HepG2 (cell line): ENCODE measurements at regions not wholly inside any gene's neighbourhood (a gene's known extent, or its start where the extent isn't known, plus 50 kb on each side); places are given as distances from the start of the nearest gene placed in this dataset.

ENCODE experiments used
- ATAC-seq: fragments of 200-7000 bp; cut with Tn5 transposase; 3 replicates; pipeline ENCODE4 v1.9.1; 2020; ENCODE audit warnings: mild to moderate bottlenecking, moderate library complexity
- BruUV-seq: library from RNA; stranded (reverse); fragments of 400-500 nt; replicated peaks from 2 replicates; lab custom pipeline; 2021; lab: Mats Ljungman, UMichigan
- CTCF ChIA-PET: fragments of 300-600 bp; formaldehyde crosslinking; extraction: SDS; loops from one replicate; lab custom pipeline; 2021; ENCODE audit warnings: low total read pairs, inconsistent platforms, low intra/inter-chr PET ratio; lab: Yijun Ruan, JAX
- POLR2A ChIA-PET: fragments of 350-600 bp; sonication (Branson Sonifier 250); formaldehyde crosslinking; loops from one replicate; lab custom pipeline; 2020; ENCODE audit warnings: antibody characterized with exemption, inconsistent platforms; lab: Yijun Ruan, JAX
- DNase-seq: peaks from one replicate; pipeline ENCODE4 v3.0.0-alpha.2; 2015; ENCODE audit warnings: low spot score
- FAIRE-seq: peaks from 3 replicates; lab custom pipeline; 2011; peaks lifted over from hg19 to GRCh38; lab: Jason Lieb, UNC
- H2AFZ ChIP-seq: one replicate; pipeline ENCODE4 v1.6.1; 2011; ENCODE audit warnings: low read length, inconsistent platforms
- H3K27ac ChIP-seq: fragments of 300-600 bp; 3 replicates; pipeline ENCODE4 v1.8.0; 2011; ENCODE audit warnings: mixed run types, mild to moderate bottlenecking, mixed read lengths, low read length, inconsistent platforms; ENCODE audit not compliant: insufficient read depth; ENCODE audit errors: extremely low read length
- H3K27me3 ChIP-seq, 2 experiments: fragments of 200-600 bp in 1 of 2; 2 replicates in 1 of 2; 3 replicates in 1 of 2; pipeline versions ENCODE4 v1.6.0 to v1.8.0; 2011; ENCODE audit warnings: low read length in 2 of 2, mild to moderate bottlenecking in 2 of 2, moderate library complexity in 2 of 2, inconsistent platforms in 1 of 2; ENCODE audit not compliant: insufficient read depth in 2 of 2, control insufficient read depth in 1 of 2
- H3K36me3 ChIP-seq, 2 experiments: fragments of 200-600 bp in 1 of 2; replicated peaks in 1 of 2; 2 replicates in 1 of 2; 3 replicates in 1 of 2; pipeline versions ENCODE4 v1.5.1 to v1.8.0; 2011; ENCODE audit warnings: low read length in 2 of 2, inconsistent platforms in 1 of 2; ENCODE audit not compliant: insufficient read depth in 2 of 2, control insufficient read depth in 1 of 2
- H3K4me1 ChIP-seq: 2 replicates; pipeline ENCODE4 v1.5.1; 2012; ENCODE audit warnings: low read length, inconsistent platforms; ENCODE audit not compliant: insufficient read depth
- H3K4me2 ChIP-seq: 2 replicates; pipeline ENCODE4 v1.6.0; 2011; ENCODE audit warnings: low read depth, low read length, inconsistent platforms
- H3K4me3 ChIP-seq, 3 experiments: fragments of 200-600 bp in 1 of 3; sonication (generic), shearing (Covaris generic) in 1 of 3; replicated peaks in 1 of 3; 2 replicates each; pipeline ENCODE4 v1.5.1; 2011 to 2016; ENCODE audit warnings: low read length in 3 of 3, inconsistent platforms in 2 of 3, low read depth in 2 of 3, mild to moderate bottlenecking in 2 of 3, control low read depth in 1 of 3, mixed read lengths in 1 of 3; ENCODE audit not compliant: insufficient read depth in 1 of 3
- H3K79me2 ChIP-seq: one replicate; pipeline ENCODE4 v1.6.1; 2011; ENCODE audit warnings: low read length, inconsistent platforms; ENCODE audit not compliant: insufficient read depth
- H3K9ac ChIP-seq: 2 replicates; pipeline ENCODE4 v1.6.0; 2011; ENCODE audit warnings: mild to moderate bottlenecking, low read depth, low read length, inconsistent platforms; ENCODE audit not compliant: insufficient read depth
- H3K9me3 ChIP-seq: 2 replicates; pipeline ENCODE4 v1.5.1; 2012; ENCODE audit warnings: mild to moderate bottlenecking, low read length
- H4K20me1 ChIP-seq: 2 replicates; pipeline ENCODE4 v1.6.0; 2011; ENCODE audit warnings: inconsistent platforms, mild to moderate bottlenecking, low read length, moderate library complexity; ENCODE audit not compliant: insufficient read depth
- CHD2 ChIP-seq: IDR thresholded peaks from 2 replicates; pipeline ENCODE4 v1.6.1; 2011; ENCODE audit warnings: low read depth, low read length, improper control_type of control experiment
- DNMT3B ChIP-seq: conservative IDR thresholded peaks from 2 replicates; pipeline ENCODE4 v1.6.1; 2016; ENCODE audit warnings: missing biosample characterization, control low read depth
- SNAPC2 ChIP-seq: sonication (generic); formaldehyde crosslinking; IDR thresholded peaks from 2 replicates; pipeline ENCODE4 v1.8.1; 2022; ENCODE audit warnings: mild to moderate bottlenecking, missing genetic modification reagents
- STAT5B ChIP-seq: sonication (generic); formaldehyde crosslinking; IDR thresholded peaks from 2 replicates; pipeline ENCODE4 v1.4.0; 2020; ENCODE audit warnings: missing genetic modification reagents
- TEAD2 ChIP-seq: sonication (generic); formaldehyde crosslinking; IDR thresholded peaks from 2 replicates; pipeline ENCODE4 v1.9.0; 2021; ENCODE audit warnings: missing genetic modification reagents
- ZC3H4 ChIP-seq: sonication (generic); formaldehyde crosslinking; IDR thresholded peaks from 2 replicates; pipeline ENCODE4 v1.4.0; 2020; ENCODE audit warnings: missing genetic modification reagents, borderline replicate concordance
- ZNF557 ChIP-seq: sonication (generic); formaldehyde crosslinking; IDR thresholded peaks from 2 replicates; pipeline ENCODE4 v1.4.0; 2020; ENCODE audit warnings: missing genetic modification reagents
- ZNF883 ChIP-seq: sonication (generic); formaldehyde crosslinking; IDR thresholded peaks from 2 replicates; pipeline ENCODE4 v1.5.1; 2020; ENCODE audit warnings: mild to moderate bottlenecking, missing genetic modification reagents; ENCODE audit errors: not compliant biosample characterization
- WGBS: methylation state at CpG from one replicate; pipeline ENCODE4 v1.1.6; 2017; ENCODE audit warnings: low lambda C conversion rate; 5-methylcytosine and 5-hydroxymethylcytosine counted together
- in situ Hi-C: cut with HindIII; loops from 2 replicates; pipeline ENCODE4 v1.10.0; 2017; ENCODE audit warnings: low pct_unique_long_range_greater_than_20kb; ENCODE audit not compliant: extremely low pct_ligation_motif_present
- intact Hi-C: fragments of 100-400 bp; cut with micrococcal nuclease; formaldehyde crosslinking; loops from one replicate; pipeline ENCODE4 v1.10.0; 2022; ENCODE audit not compliant: unreplicated experiment
- TF ChIP-seq, protein P1 (sequence below): sonication (generic); formaldehyde crosslinking; IDR thresholded peaks from 2 replicates; pipeline ENCODE4 v1.4.0; 2020; ENCODE audit warnings: missing genetic modification reagents
- TF ChIP-seq, protein P2 (sequence below): sonication (generic); IDR thresholded peaks from 2 replicates; pipeline ENCODE4 v1.6.1; 2016; ENCODE audit warnings: low read depth, borderline replicate concordance
- TF ChIP-seq, protein P3 (sequence below): fragments of 450-650 bp; IDR thresholded peaks from 2 replicates; pipeline ENCODE4 v1.6.1; 2017
- TF ChIP-seq, protein P4 (sequence below): sonication (generic); formaldehyde crosslinking; IDR thresholded peaks from 2 replicates; pipeline ENCODE4 v1.9.0; 2022; ENCODE audit warnings: low read depth, missing genetic modification reagents

DNA sequence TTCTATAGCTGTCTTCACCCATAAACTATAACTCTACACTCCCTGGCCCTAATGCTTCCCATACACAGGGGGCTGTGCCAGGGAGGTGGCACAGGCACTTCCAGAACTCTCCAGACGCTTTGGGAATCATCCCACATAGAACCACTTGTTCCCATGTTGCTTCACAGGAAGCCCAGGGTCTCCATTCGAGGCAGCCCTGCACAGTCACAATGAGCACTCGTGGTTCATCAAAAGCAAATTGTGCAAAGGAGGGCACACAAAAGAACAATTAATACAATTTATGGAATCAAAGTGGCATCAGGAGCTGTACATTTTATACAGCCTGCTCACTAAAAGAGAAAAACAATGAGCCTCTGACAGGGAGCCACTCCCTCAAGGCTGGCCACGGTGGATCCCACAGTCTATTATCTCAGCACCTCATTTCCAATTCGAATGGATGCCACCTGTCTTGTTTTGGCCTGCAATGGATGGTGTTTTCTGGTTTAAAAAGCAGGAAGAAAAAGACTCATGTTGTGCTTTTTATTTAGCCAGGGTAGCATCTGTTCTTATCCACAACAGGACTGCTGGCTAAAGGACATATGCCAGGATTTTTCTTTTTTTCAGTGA lies 354.8 kb downstream of the ENC1 start (continued):
- TF ChIP-seq ZNF557, result no peak
- TF ChIP-seq, protein P1, sequence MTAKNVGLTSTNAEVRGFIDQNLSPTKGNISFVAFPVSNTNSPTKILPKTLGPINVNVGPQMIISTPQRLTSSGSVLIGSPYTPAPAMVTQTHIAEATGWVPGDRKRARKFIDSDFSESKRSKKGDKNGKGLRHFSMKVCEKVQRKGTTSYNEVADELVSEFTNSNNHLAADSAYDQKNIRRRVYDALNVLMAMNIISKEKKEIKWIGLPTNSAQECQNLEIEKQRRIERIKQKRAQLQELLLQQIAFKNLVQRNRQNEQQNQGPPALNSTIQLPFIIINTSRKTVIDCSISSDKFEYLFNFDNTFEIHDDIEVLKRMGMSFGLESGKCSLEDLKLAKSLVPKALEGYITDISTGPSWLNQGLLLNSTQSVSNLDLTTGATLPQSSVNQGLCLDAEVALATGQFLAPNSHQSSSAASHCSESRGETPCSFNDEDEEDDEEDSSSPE (CRISPR knock-in tag), result no peak
- TF ChIP-seq, protein P2, sequence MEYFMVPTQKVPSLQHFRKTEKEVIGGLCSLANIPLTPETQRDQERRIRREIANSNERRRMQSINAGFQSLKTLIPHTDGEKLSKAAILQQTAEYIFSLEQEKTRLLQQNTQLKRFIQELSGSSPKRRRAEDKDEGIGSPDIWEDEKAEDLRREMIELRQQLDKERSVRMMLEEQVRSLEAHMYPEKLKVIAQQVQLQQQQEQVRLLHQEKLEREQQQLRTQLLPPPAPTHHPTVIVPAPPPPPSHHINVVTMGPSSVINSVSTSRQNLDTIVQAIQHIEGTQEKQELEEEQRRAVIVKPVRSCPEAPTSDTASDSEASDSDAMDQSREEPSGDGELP, result no peak

DNA sequence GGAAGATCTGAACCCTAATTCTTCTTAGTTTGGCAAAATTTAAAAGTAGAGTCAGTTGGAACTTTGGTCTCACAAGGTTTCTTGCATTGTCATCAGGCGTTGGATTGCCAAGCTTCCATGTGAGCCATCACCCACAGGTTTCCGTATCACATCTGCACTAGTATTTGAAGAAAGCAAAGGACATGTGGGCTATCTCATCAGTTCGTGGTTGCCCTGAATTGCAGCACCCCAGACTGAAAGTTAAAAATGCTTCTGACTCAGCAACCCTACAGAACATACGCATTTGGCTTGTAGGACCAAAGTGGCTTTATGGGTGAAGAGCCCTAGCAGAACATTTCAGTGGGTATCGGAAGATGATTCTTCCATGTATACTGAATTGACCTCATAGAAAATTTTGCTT lies 358.0 kb downstream of the ENC1 start:
- POLR2A ChIA-PET, result no interaction called here
- in situ Hi-C loops, result no loop called here
- CTCF ChIA-PET, result no interaction called here

DNA sequence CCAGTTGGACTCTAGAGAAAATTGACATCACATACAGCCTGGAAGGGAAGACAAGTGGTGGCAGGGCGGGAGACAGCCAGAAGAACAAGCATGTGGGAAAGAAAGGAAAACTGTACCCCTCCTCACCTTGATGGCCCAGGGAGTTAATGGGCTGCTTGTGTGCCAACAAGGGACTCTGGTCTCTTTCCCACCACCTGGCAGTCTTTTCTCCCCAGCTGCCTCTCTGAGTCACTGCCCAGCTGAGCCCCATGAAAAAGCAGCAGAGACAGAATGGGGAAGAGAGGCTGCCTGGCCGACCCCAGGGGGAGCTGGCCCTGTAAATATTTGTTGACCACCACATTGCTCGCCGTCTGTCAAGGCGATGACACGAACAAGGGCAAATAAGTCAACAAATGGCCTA lies 359.4 kb downstream of the ENC1 start:
- WGBS, result 4% methylated on average over 6 of the region's 6 CpGs
- no peak overlapping the region for H2AFZ ChIP-seq
- no peaks in the 10 kb centered on the region for H3K36me3 ChIP-seq
- H3K27me3 ChIP-seq, result peaks cover 0 to 5% of the 10 kb centered on the region in 2 experiments; a peak in 1 of 5 replicates
- ATAC-seq, result no peak
- no peak overlapping the region for H3K9ac ChIP-seq
- BruUV-seq, result no TSS peak
- no peak overlapping the region for H3K4me3 ChIP-seq
- CTCF ChIA-PET, result no interaction called here
- intact Hi-C loops (no loop called here), in situ Hi-C loops (no loop called here)
- no peak overlapping the region for H3K27ac ChIP-seq
- no peak for DNase-seq
- H3K9me3 ChIP-seq, result no peaks in the 10 kb centered on the region
- FAIRE-seq, result no peak
- POLR2A ChIA-PET, result no interaction called here
- H3K4me2 ChIP-seq, result no peak overlapping the region
- H3K4me1 ChIP-seq, result no peaks in the 10 kb centered on the region
- H3K79me2 ChIP-seq, result no peaks in the 10 kb centered on the region
- H4K20me1 ChIP-seq, result no peaks in the 10 kb centered on the region
- TF ChIP-seq, protein P3, sequence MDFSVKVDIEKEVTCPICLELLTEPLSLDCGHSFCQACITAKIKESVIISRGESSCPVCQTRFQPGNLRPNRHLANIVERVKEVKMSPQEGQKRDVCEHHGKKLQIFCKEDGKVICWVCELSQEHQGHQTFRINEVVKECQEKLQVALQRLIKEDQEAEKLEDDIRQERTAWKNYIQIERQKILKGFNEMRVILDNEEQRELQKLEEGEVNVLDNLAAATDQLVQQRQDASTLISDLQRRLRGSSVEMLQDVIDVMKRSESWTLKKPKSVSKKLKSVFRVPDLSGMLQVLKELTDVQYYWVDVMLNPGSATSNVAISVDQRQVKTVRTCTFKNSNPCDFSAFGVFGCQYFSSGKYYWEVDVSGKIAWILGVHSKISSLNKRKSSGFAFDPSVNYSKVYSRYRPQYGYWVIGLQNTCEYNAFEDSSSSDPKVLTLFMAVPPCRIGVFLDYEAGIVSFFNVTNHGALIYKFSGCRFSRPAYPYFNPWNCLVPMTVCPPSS, result no peak
- no peak for TF ChIP-seq SNAPC2 (CRISPR knock-in tag)
- TF ChIP-seq ZC3H4, result no peak
- TF ChIP-seq, protein P4, sequence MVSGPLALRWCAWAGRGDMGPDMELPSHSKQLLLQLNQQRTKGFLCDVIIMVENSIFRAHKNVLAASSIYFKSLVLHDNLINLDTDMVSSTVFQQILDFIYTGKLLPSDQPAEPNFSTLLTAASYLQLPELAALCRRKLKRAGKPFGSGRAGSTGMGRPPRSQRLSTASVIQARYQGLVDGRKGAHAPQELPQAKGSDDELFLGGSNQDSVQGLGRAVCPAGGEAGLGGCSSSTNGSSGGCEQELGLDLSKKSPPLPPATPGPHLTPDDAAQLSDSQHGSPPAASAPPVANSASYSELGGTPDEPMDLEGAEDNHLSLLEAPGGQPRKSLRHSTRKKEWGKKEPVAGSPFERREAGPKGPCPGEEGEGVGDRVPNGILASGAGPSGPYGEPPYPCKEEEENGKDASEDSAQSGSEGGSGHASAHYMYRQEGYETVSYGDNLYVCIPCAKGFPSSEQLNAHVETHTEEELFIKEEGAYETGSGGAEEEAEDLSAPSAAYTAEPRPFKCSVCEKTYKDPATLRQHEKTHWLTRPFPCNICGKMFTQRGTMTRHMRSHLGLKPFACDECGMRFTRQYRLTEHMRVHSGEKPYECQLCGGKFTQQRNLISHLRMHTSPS (CRISPR knock-in tag), result no peak
- TF ChIP-seq ZNF883 (CRISPR knock-in tag), result no peak
- no peak for TF ChIP-seq TEAD2 (CRISPR knock-in tag)

More for the DNA sequence above, 358.0 kb downstream of the ENC1 start:
- Histone ChIP-seq H3K36me3 (no peaks in the 10 kb centered on the region), H3K9me3 (no peaks in the 10 kb centered on the region), H3K4me3 (no peak overlapping the region), H3K79me2 (no peaks in the 10 kb centered on the region), H3K27ac (no peak overlapping the region), H3K27me3 (no peaks in the 10 kb centered on the region), H3K9ac (no peak overlapping the region), H4K20me1 (no peaks in the 10 kb centered on the region), H2AFZ (no peak overlapping the region), H3K4me2 (no peak overlapping the region), H3K4me1 (no peaks in the 10 kb centered on the region)
- DNase-seq, result no peak
- no peak for ATAC-seq
- WGBS, result 57% methylated on average over 5 of the region's 5 CpGs
- FAIRE-seq, result no peak
- intact Hi-C loops, result no loop called here
- no peak for TF ChIP-seq DNMT3B
- no peak for TF ChIP-seq STAT5B (CRISPR knock-in tag)
- TF ChIP-seq CHD2, result no peak
- BruUV-seq, result no TSS peak
